Breast epithelium (tissue), 4 donors: ENCODE measurements at regions not wholly inside any gene's neighbourhood (a gene's known extent, or its start where the extent isn't known, plus 50 kb on each side); places are given as distances from the start of the nearest gene placed in this dataset.
A peak's percentile ranks its signal among the peaks of the same experiment; 100 is the strongest.

Source experiments
- DNase-seq, 2 donors: peaks; one replicate each; pipeline ENCODE4 v3.0.0-alpha.2; 2019; ENCODE audit warnings: low spot score in 2 of 2
- H3K27ac ChIP-seq, 2 donors: fragments of 200-600 bp; sonication (generic) in 1 of 2; one replicate each; pipeline ENCODE4 v1.5.1; 2016 to 2019; ENCODE audit warnings: mild to moderate bottlenecking in 1 of 2
- H3K27me3 ChIP-seq, 2 donors: fragments of 200-600 bp; sonication (generic) in 1 of 2; one replicate each; pipeline versions ENCODE4 v1.5.1 to v1.6.0; 2017 to 2019; ENCODE audit warnings: control low read depth in 1 of 2, mild to moderate bottlenecking in 1 of 2
- H3K36me3 ChIP-seq: fragments of 200-600 bp; one replicate; pipeline ENCODE4 v1.5.1; 2019
- H3K4me1 ChIP-seq, 2 donors: fragments of 200-600 bp; sonication (generic); one replicate each; pipeline ENCODE4 v1.5.1; 2016 to 2019; ENCODE audit warnings: control low read depth in 1 of 2
- H3K4me3 ChIP-seq, 3 donors: fragments of 200-600 bp; sonication (generic); 1 replicate in 2 of 3; 2 replicates in 1 of 3; pipeline ENCODE4 v1.5.1; 2016 to 2019; ENCODE audit warnings: mild to moderate bottlenecking in 3 of 3, moderate library complexity in 2 of 3
- H3K9me3 ChIP-seq, 2 donors: fragments of 200-600 bp; sonication (generic) in 1 of 2; one replicate each; pipeline ENCODE4 v1.5.1; 2016 to 2019; ENCODE audit warnings: control low read depth in 1 of 2
- POLR2A ChIP-seq: fragments of 450-650 bp; IDR thresholded peaks from one replicate; pipeline ENCODE4 v1.6.1; 2016; ENCODE audit warnings: antibody characterized with exemption, mild to moderate bottlenecking, moderate library complexity
- POLR2AphosphoS5 ChIP-seq, 3 donors: sonication (generic); formaldehyde crosslinking; IDR thresholded peaks; one replicate each; pipeline ENCODE4 v1.6.1; 2017; ENCODE audit warnings: antibody characterized with exemption in 3 of 3
- intact Hi-C: fragments of 100-400 bp; cut with DNase I; formaldehyde crosslinking; loops from one replicate; pipeline ENCODE4 v1.15.1; 2023; ENCODE audit warnings: low total_unique reads
- TF ChIP-seq, protein P1 (sequence below), 3 donors: fragments of 450-650 bp; IDR thresholded peaks; one replicate each; pipeline ENCODE4 v1.5.1; 2016 to 2017; ENCODE audit warnings: antibody characterized with exemption in 3 of 3, mild to moderate bottlenecking in 3 of 3, moderate library complexity in 3 of 3

DNA sequence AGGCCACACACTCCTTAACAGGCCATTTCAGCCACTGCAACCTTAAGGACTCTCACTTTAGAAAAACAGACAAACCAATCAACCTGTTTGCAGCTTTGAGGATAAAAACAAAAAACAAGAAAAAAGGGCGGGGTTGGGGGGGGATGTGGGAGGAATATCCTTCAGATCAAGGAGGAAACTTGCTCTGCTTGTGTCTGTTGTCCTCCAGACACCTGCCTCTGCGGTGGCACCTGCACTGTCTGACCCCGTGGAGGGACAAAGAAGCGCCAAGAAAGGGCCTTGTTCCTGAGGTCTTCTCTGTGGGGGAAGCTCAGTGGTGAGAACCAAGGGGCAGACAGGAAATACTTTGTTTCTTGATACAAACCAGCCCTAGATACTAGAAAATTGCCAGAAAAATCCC, 70.5 kb downstream of the POLR2M start:
- DNase-seq = no peak
- H3K36me3 ChIP-seq = no peaks in the 10 kb centered on the region
- TF ChIP-seq, protein P1, sequence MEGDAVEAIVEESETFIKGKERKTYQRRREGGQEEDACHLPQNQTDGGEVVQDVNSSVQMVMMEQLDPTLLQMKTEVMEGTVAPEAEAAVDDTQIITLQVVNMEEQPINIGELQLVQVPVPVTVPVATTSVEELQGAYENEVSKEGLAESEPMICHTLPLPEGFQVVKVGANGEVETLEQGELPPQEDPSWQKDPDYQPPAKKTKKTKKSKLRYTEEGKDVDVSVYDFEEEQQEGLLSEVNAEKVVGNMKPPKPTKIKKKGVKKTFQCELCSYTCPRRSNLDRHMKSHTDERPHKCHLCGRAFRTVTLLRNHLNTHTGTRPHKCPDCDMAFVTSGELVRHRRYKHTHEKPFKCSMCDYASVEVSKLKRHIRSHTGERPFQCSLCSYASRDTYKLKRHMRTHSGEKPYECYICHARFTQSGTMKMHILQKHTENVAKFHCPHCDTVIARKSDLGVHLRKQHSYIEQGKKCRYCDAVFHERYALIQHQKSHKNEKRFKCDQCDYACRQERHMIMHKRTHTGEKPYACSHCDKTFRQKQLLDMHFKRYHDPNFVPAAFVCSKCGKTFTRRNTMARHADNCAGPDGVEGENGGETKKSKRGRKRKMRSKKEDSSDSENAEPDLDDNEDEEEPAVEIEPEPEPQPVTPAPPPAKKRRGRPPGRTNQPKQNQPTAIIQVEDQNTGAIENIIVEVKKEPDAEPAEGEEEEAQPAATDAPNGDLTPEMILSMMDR (IDR thresholded peaks at IDR 0.05) = no peak
- TF ChIP-seq POLR2AphosphoS5 (IDR thresholded peaks at IDR 0.05) (no peak), POLR2A (no peak)
- H3K27ac ChIP-seq = no peak overlapping the region
- H3K4me1 ChIP-seq = no peaks in the 10 kb centered on the region
- no peaks in the 10 kb centered on the region for H3K9me3 ChIP-seq
- no peaks in the 10 kb centered on the region for H3K27me3 ChIP-seq
- H3K4me3 ChIP-seq = no peak overlapping the region
- intact Hi-C loops = no loop called here

DNA sequence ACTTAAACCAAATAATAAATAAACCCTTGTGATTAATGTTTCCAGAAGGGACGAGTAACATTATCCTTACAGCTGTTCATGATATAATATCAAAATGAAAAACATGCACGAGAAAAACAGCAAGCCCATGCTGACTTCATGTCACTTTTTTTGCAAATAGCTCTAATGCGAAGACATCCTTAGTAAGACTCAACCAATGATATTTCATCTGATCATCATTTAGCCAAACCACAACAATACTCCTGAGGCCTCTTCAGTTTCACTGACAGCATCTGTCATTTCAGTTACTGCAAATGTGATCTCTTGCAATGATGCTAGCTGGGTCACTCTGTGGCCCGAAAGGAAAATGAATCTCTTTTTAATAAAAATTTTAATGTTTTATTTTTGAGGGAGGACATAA, 74.0 kb downstream of the POLR2M start:
- TF ChIP-seq POLR2AphosphoS5 (IDR thresholded peaks at IDR 0.05) (no peak), POLR2A (no peak)
- TF ChIP-seq, protein P1 (IDR thresholded peaks at IDR 0.05) = no peak
- Histone ChIP-seq H3K36me3 (no peaks in the 10 kb centered on the region), H3K27ac (no peak overlapping the region), H3K4me3 (no peak overlapping the region), H3K27me3 (no peaks in the 10 kb centered on the region), H3K4me1 (no peaks in the 10 kb centered on the region), H3K9me3 (no peaks in the 10 kb centered on the region)
- intact Hi-C loops = no loop called here
- no peak for DNase-seq

DNA sequence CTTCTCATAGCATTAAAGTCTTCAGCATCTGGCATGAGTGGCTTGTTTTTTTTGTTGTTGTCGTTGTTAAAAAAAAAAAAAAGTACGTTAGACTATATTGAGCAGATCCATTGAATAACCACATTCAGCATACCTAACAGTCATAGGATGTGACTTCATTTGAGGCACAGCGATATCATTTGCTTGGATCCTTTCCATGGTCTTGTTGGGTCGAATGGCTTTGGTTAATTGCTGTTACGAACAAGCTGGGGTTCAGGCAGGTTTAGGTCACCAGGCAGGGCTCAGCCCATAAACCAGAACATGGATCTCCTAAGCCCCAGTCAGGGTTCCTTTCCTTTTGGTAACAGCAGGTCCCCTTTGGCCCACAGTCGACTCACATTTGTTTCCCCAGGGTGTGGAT, 76.2 kb downstream of the POLR2M start:
- intact Hi-C loops = no loop called here
- Histone ChIP-seq H3K9me3 (no peaks in the 10 kb centered on the region), H3K4me3 (no peak overlapping the region), H3K27ac (no peak overlapping the region), H3K27me3 (no peaks in the 10 kb centered on the region), H3K36me3 (no peaks in the 10 kb centered on the region), H3K4me1 (no peaks in the 10 kb centered on the region)
- no peak for DNase-seq
- TF ChIP-seq POLR2AphosphoS5 (IDR thresholded peaks at IDR 0.05) = no peak
- no peak for TF ChIP-seq POLR2A
- TF ChIP-seq, protein P1 (IDR thresholded peaks at IDR 0.05) = no peak

DNA sequence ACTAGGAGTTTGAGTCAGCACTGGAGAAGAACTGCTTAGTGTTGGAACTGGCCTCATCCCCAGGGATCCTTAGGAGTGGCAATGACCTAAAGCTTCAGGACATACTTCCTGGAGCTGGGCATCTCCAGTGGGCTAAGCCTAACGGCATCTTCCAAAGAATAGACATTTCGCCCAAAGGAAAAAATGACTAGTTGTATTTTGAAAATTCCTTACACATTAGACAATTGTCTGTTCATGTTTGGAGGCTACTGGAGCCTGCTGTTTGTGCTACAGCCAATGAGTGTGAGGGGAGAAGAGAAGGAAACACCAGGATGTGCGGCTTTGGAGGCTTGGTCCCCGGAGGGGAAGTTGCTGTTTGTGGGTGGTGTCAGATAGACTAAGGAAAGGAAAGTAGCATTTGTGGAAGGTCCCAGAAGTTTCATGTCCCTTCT, 77.6 kb downstream of the POLR2M start:
- Histone ChIP-seq H3K36me3 (no peaks in the 10 kb centered on the region), H3K27me3 (no peaks in the 10 kb centered on the region), H3K27ac (peak overlapping the region; percentile 36 to 43), H3K4me1 (no peaks in the 10 kb centered on the region), H3K4me3 (peak overlapping the region in 1 of 3 donors; percentile 2), H3K9me3 (no peaks in the 10 kb centered on the region)
- TF ChIP-seq POLR2A (no peak), POLR2AphosphoS5 (IDR thresholded peaks at IDR 0.05) (no peak)
- TF ChIP-seq, protein P1 (IDR thresholded peaks at IDR 0.05) = no peak
- peak in 1 of 2 donors; percentile 46 for DNase-seq
- intact Hi-C loops = no loop called here

DNA sequence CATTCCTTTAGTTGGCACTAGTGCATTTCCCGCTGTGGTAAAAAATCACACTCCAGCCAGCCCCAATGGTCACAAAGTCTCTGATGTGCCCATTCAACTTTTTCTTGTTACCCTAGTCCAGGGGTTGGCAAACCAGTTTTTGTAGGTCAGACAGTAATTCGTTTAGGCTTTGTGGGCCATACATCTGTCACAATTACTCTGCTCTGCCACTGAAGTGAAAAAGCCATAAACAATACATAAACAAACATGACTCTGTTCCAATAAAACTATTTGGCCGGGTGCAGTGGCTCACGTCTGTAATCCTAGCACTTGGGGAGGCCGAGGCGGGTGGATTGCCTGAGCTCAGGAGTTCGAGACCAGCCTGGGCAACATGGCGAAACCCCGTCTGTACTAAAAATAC, 78.5 kb downstream of the POLR2M start:
- H3K4me3 ChIP-seq = no peak overlapping the region
- TF ChIP-seq, protein P1 (IDR thresholded peaks at IDR 0.05) = no peak
- TF ChIP-seq POLR2AphosphoS5 (IDR thresholded peaks at IDR 0.05) (no peak), POLR2A (no peak)
- DNase-seq = no peak

More for the DNA sequence above, 78.5 kb downstream of the POLR2M start:
- intact Hi-C loops = no loop called here
- Histone ChIP-seq H3K9me3 (no peaks in the 10 kb centered on the region), H3K4me1 (no peaks in the 10 kb centered on the region), H3K36me3 (no peaks in the 10 kb centered on the region), H3K27me3 (no peaks in the 10 kb centered on the region), H3K27ac (peak overlapping the region in 1 of 2 donors; percentile 43)
